Body of pancreas (tissue), 4 donors: ENCODE measurements at regions not wholly inside any gene's neighbourhood (a gene's known extent, or its start where the extent isn't known, plus 50 kb on each side); places are given as distances from the start of the nearest gene placed in this dataset.

Experiments used
- POLR2A ChIP-seq, 3 donors: fragments of 450-650 bp; IDR thresholded peaks; one replicate each; pipeline ENCODE4 v1.6.1; 2016; ENCODE audit warnings: antibody characterized with exemption in 3 of 3, mild to moderate bottlenecking in 2 of 3
- TF ChIP-seq, protein P1 (sequence below), 7 experiments: fragments of 450-650 bp in 4 of 7; fragments of 200-600 bp in 3 of 7; sonication (generic) in 3 of 7; IDR thresholded peaks; one replicate each; pipeline ENCODE4 v1.5.1; 2016 to 2019; ENCODE audit warnings: antibody characterized with exemption in 7 of 7

DNA sequence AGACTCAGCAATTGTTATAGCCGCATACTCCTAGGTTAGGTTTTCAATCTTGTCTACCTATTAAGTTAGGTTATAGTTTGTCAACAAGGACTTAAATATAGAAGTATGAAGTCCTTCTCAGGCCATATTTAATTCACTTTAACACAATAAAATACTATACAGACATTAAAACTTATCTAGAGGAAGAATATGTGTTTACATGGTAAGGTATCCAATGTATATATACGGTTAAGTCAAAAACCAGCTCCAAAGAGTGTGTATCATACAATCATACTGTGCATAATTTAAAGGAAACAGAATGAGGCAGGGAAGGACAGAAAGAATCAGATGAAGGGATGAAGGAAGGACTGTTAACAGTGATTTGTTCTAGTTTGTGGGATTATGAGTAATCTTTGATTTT, 79.5 kb upstream of the LANCL2 start:
- TF ChIP-seq, protein P1, sequence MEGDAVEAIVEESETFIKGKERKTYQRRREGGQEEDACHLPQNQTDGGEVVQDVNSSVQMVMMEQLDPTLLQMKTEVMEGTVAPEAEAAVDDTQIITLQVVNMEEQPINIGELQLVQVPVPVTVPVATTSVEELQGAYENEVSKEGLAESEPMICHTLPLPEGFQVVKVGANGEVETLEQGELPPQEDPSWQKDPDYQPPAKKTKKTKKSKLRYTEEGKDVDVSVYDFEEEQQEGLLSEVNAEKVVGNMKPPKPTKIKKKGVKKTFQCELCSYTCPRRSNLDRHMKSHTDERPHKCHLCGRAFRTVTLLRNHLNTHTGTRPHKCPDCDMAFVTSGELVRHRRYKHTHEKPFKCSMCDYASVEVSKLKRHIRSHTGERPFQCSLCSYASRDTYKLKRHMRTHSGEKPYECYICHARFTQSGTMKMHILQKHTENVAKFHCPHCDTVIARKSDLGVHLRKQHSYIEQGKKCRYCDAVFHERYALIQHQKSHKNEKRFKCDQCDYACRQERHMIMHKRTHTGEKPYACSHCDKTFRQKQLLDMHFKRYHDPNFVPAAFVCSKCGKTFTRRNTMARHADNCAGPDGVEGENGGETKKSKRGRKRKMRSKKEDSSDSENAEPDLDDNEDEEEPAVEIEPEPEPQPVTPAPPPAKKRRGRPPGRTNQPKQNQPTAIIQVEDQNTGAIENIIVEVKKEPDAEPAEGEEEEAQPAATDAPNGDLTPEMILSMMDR (IDR thresholded peaks at IDR 0.05), result no peak
- no peak for TF ChIP-seq POLR2A (IDR thresholded peaks at IDR 0.05)
